ENCODE measurements at regions not wholly inside any gene's neighbourhood (a gene's known extent, or its start where the extent isn't known, plus 50 kb on each side); places are given as distances from the start of the nearest gene placed in this dataset.

GRCh38 chr2:62561586-62561985 is 55.6 kb upstream of the TMEM17 start:
- TF ChIP-seq CTCF (IDR thresholded peaks at IDR 0.05; ENCODE audit: borderline replicate concordance, extremely low read depth, low read length, poor library complexity, severe bottlenecking) (no peak), EZH2 (IDR thresholded peaks at IDR 0.05; ENCODE audit: borderline replicate concordance, low read depth, low read length, severe bottlenecking) (no peak)
